HG03095 (cell line): ENCODE measurements at regions not wholly inside any gene's neighbourhood (a gene's known extent, or its start where the extent isn't known, plus 50 kb on each side); places are given as distances from the start of the nearest gene placed in this dataset.
"Not testable (repeated sequence)": the region's sequence is repeated elsewhere in the genome, so short reads cannot be mapped to it uniquely, and the experiment has no call there.

Source experiments
- ATAC-seq: cut with Tn5 transposase; IDR thresholded peaks from one replicate; pipeline ENCODE4 v1.9.1; 2021; ENCODE audit warnings: moderate library complexity; ENCODE audit not compliant: unreplicated experiment

DNA sequence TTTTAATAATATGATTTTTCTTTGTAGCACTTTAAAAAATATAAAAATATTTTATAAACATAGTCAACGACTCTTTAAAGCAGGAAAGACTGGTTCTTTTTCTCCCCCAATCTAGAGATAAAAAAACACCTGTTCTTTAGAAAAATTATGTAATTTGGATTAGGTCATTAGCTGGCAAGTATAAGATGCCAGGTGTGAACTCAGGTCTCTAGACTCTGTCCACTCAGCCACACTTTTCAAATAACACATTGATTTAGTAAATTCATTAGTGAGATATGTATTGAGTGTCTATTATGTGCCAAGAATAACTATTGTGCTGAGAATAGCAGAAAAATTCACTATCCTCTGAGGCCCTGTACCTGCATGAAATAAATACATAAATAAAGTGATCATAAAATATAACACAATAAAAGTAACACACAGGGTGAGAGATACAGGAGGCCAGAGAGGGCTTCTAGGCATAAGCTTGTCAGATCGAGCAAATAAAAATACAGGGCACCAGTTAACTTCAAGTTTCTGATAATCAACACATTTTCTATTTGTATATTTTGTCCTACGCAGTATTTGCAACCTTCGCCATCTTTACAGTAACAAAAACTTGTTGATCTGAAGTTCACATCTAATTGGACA is 867.1 kb upstream of the GBE1 start:
- ATAC-seq, result no peak

DNA sequence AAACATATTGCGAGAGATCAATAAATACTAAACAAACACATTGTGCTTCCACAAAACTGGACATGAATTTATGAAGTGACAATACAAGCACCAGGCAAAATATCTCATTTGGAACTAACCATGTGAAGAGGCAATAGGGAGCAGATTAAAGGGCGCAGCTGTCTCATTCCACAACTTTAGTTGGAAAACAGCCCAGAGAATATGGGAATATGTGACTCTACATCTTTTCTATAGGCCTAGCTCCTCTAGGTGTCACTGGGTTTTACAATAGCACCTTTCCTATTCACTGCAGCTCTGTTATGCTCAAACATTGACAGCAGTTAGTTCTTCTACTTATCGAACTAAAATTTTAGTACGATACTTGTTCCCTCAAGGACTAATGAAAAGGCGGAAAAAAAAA is 866.3 kb upstream of the GBE1 start:
- ATAC-seq, result no peak

DNA sequence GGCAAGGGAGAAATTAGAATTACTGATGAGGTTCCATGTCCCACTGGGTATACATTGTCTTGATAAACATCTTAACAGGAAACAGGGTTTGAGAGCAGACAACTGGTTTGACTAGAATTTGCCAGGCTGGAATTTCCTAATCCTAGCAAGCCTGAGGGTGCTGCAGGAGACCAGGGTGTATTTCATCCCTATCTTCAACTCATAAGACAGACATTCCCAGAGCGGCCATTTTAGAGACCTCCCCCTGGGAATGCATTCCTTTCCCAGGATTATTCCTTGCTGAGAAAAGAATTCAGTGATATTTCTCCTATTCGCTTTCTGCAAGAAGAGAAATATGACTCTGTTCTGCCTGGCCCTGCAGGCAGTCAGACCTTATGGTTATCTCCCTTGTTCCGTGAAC is 859.3 kb upstream of the GBE1 start:
- not testable (repeated sequence) for ATAC-seq

DNA sequence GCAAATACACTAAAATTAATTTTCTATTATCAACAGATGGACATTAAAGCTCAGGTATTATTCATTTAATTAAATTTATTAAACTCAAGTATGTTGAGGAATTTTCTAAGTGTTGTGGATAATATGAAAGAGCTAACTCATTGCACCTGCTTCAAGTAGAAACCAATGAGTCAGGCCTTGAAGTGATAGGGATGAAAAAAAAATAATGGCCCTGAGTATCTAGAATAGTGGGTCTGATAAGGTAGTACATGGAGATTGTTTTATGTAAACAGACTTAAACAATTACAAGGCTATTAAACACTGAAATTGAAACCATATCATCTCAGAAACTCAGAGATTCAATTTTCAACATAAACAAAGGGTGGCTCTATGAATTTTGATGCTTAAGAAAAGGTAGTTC is 857.1 kb upstream of the GBE1 start:
- no peak for ATAC-seq

DNA sequence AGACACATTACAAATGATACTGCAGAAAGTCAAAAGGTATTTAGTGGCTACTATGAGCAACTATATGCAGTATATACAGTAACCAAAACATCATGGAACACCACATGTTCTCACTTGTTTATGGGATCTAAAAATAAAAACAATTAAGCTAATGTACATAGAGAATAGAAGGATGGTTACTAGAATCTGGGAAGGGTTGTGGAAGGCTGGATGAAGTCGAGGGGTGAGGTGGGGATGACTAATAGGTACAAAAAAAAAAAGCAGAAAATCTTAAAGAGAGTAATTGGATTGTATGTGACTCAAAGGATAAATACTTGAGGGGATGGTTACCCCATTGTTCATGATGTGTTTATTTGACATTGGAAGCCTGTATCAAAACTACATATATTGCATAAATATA is 848.8 kb upstream of the GBE1 start:
- no peak for ATAC-seq

DNA sequence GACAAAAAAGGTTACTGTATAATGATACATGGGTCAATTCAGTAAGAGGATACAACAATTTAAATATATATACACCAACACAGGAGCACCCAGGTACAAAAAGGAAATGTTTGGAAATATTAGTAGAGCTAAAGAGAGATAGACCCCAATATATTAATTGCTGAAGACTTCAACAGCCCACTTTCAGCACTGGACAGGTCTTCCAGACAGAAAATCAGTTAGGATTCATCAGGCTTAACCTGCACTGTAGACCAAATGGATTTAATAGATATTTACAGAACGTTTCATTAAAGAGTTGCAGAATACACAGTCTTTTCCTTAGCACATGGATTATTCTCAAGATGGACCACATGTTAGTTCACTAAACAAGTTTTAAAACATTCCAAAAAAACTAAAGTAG is 845.9 kb upstream of the GBE1 start:
- ATAC-seq, result no peak

DNA sequence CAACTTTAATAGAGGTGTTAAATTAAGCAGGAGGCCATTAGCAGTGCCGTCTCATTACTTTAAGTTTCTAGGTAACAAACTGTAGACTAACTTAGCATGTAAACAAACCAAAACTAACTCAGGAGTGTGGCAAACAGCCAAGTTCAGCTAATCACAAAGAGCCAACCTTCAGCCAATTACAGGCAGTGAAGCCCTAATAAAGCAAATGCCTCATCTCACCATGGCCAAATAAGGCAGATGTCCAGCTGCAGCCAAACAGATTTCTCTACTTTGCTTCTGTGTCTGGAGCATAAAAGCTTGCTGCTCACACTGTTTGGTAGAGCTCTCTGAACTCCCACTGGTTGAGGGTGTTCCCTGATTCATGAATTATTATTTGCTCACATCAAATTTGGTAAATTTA is 835.4 kb upstream of the GBE1 start:
- no peak for ATAC-seq

DNA sequence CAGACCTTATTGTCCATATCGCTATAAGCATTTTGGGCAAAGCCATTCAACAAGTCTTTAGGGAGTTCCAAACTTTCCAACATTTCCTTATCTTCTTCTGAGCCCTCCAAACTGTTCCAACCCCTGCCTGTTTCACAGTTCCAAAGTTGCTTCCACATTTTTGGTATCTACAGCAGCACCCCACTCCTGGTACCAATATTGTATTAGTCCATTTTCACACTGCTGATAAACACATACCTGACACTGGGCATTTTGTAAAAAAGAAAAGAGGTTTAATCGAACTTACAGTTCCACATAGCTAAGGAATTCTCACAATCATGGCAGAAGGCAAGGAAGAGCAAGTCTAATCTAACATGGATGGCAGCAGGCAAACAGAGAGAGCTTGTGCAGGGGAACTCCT is 834.1 kb upstream of the GBE1 start:
- no peak for ATAC-seq

DNA sequence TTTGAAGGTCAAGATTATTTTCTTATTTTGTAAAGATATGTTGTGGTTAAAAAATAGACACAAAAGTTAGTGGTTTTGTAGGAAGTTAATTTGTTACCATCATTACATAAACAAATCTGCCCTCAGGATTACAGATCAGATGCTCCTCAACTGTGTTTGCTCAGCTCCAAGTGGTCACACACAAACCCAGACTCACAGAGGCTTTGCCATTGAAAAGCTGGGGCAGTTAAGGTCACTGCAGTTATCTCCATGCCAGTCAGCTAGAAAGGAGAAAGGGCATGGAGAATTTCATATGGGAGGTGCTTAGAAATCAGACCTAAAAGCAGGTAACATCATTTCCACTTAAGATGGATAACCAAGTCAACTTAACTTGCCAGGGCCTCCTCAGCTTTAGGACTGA is 825.7 kb upstream of the GBE1 start:
- ATAC-seq, result no peak

DNA sequence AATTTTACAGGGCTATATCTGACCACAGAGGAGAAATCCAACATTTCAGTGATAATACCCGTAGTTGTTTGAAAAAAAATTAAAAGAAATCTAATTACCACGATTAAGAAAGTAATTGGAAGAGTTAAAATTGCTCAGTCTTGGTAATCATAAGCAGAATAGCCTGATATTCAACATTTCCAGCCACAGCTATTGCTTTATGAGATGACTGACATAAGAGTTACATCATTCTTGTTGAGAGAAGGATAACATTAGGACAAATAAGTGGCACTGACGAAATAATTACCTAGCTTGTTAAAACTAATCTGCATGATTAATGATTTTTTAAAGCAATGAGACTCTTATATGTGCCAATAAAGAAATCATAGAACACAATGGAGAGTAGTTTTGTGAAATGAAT is 825.0 kb upstream of the GBE1 start:
- no peak for ATAC-seq

DNA sequence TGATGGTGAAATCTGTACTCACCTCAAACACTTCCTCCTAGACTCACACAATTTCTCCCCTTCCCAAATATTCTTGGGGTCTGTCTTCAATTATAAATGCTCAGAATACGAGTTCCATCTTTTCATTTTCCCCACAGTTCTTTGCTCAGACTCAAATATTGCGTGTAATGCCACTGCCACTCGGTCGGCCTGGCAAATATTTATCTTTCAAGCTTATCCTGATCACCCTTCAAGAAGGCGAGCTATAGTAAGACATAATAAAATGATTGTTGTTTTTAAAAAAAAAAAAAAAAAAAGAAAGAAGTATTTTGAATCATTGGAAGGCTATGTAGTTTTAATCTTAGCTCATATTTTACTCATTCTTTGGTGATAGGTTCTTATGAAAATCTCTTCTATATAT is 824.6 kb upstream of the GBE1 start:
- not testable (repeated sequence) for ATAC-seq

DNA sequence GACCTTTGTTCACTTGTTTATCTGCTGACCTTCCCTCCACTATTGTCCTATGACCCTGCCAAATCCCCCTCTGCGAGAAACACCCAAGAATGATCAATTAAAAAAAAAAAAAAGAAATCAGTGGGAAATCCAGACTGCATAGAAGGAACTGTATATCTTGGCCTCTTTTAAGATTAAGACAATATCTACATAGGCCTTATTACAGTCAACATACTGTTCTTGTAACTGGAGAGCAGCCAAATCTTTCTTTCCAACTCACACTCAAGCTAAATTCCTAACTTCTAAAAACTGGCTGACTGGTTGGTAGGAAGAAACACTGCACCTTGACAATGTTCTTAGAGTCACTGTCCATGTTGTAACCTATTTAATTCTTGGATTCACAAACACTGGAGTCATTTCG is 824.1 kb upstream of the GBE1 start:
- ATAC-seq, result not testable (repeated sequence)

DNA sequence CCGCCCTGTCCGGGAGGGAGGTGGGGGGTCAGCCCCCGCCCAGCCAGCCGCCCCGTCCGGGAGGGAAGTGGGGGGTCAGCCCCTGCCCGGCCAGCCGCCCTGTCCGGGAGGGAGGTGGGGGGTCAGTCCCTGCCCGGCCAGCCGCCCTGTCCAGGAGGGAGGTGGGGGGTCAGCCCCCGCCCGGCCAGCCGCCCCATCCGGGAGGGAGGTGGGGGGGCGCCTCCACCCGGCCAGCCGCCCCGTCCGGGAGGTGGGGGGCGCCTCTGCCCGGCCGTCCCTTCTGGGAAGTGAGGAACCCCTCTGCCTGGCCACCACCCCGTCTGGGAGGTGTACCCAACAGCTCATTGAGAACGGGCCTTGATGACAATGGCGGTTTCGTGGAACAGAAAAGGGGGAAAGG is 823.4 kb upstream of the GBE1 start:
- not testable (repeated sequence) for ATAC-seq

DNA sequence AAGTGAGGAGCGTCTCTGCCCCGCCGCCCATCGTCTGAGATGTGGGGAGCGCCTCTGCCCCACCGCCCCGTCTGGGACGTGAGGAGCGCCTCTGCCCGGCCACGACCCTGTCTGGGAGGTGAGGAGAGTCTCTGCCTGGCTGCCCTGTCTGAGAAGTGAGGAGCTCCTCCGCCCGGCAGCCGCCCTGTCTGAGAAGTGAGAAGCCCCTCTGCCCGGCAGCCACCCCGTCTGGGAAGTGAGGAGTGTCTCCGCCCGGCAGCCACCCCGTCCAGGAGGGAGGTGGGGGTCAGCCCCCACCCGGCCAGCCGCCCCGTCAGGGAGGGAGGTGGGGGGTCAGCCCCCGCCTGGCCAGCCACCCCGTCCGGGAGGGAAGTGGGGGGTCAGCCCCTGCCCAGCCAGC is 823.0 kb upstream of the GBE1 start:
- ATAC-seq, result not testable (repeated sequence)

DNA sequence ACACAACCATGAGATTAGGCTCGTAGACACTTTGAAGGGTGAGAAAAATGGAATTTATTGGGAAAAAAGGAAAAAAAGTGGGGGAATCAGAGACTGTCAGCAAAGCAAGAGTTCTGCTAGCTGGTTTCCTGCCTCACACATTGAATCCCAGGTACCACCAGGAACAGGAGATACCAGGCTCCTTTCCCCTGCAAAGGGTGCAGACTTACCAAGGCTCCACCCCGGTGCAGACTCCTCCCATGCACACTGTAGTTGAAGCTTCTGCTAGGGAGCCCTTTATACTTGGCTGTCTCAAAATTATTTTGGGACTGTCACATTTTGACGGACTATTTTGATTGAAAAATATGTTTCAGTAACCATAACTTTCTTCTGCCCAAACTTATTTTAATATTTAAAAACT is 819.9 kb upstream of the GBE1 start:
- ATAC-seq, result no peak

DNA sequence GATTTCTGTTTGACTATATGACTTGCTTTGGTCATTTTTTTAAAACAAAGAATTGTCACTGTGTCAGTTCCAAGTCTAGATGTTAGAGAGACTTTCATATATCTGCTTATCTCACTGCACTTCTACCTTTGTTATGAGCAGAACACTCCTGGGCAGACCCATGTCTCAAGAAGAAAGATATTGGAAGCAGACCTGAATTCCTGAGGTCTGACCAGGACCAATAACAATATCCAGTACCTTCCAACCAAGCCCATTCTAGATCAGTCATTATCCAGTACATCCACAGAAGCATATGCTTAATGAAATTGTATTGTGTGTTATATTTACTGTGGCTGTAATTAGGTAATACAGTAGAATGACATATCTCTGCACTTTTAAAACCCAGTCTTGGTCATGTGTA is 811.3 kb upstream of the GBE1 start:
- no peak for ATAC-seq

DNA sequence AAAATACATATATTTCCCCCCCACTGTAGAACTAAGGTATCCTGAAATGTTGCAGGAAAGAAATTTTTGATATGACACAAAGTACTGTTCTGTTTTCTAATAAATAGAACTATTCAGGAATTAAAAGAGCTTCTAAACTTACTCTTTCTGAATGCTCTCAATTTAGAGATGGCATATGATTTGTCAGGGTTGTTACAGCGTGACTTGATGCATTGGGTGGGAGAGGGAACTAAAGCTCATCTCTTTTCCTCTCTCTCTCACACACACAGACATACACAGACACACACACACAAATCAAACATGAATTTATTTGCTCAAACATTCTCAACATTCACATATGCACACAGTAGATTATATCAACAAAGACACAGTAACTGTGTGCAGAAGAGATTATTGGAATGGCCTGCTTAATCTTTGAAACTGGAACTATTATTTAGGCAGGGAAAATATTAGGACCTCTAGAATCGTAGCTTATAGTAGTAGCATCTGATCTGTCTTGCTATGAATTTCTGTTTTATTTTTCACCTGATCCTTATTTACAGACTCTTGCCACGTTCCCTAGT is 807.4 kb upstream of the GBE1 start:
- ATAC-seq, result no peak

DNA sequence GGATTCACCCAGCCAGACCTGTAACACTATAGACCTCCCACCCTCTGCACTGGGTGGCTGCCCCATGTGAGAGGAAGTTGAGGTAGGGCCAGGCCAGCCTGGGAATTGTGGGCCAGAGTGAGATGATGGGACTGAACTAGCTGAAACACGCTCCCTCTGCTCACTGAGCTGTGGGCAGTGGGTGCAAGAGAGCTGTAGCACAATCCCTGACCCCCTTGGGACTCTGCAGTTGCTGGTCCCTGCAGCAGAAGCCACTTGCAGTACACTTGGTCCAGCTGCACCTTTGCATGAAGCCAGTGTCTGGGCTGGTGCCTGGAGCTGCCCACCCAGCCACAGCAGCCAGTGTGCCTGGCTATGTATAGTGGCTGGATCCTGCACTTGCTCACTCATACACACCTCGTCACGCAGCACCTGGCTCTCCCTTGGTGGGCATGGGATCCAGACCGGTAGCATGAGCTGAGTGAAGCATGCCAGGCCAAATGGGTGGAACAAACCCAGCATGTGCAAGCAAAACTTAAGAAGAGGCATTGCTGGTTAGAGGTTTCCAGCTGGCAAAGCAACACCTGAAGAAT is 805.7 kb upstream of the GBE1 start:
- no peak for ATAC-seq

DNA sequence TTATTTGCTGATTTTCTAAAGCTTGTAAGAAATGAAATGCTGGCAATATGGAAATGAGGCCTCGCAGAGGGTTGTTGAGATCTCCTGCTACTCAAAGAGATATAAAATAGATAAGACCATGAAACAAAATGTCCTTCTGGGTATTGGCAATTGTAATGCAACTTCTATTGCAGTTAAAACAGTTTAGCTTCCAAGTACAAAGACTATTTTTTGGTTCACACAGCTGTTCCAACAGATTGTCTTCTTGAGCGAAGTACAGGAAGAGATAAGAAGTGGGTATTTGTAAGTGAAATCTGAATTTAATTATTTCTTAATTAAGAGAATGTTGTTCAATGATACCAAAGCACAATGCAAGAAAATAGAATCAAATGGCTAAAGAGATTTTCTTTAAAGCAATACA is 801.5 kb upstream of the GBE1 start:
- no peak for ATAC-seq

DNA sequence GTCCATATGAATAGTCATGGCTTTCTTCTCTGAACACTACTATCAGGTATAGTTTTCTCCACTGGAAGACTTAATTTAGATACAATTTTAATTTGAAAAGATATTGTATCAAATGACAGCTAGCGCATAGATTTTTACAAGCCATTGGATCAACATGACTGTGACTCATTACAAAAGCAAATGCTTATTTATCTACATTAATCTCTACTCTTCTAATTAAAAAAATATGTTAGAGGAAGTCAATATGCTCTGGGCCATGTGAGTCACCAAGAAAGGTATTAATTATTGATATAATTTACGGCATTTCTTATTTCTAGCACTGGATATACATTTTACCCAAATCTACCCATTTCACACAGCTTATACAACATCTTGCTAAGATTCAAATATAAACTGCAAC is 800.3 kb upstream of the GBE1 start:
- ATAC-seq, result no peak

DNA sequence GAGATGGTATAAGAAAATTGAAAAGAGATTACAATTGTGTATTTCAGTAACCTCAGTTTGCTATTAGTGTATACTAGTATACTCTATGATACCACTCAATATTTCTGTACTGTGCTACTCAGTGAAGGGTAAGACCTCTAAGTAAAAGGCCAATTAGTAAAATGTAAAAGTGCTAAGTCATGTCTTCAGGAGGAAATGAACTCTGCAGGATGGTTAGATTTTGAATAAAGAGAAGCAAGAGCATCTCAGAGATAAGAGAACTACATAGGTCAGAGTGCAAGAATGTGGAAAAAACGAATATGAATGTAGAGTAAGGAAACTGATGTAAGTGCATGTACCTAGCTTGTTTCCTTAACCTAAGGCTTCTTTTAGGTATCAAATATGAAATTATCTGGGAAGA is 796.6 kb upstream of the GBE1 start:
- ATAC-seq, result no peak

DNA sequence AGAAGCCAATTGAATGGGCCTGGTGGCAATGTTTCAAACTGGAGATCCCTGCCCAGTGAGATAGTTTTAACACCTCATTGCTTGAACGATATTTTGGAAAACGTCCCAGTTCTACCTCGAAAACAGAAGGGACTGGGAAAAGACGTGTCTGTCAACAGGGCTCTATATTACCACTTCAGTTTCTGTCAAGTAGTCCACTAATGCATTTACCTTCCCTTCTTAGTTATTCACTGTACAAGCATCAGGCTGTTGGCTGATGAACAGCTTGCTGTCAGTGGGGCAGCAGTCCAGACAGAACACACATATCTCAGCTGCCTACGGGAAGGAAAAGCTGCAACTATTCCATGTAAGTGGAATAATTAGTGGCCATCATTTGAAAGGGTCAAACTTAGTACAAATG is 794.7 kb upstream of the GBE1 start:
- no peak for ATAC-seq

DNA sequence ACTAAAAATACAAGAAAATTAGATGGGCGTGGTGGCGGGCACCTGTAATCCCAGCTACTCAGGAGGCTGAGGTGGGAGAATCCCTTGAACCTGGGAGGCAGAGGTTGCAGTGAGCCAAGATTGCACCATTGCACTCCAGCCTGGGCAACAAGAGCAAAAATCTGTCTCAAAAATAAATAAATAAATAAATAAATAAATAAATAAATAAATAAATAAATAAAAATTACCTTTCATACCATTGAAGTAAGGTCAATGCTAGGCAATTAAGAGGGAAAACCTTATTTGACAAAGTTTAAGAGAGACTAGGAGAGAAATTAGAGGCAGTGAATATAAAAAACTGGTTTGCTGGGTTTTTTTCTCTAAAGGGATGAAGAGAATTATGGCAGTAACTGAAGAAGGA is 781.1 kb upstream of the GBE1 start:
- ATAC-seq, result not testable (repeated sequence)
